Hematopoietic multipotent progenitor cell (in vitro differentiated cells): ENCODE measurements at regions not wholly inside any gene's neighbourhood (a gene's known extent, or its start where the extent isn't known, plus 50 kb on each side); places are given as distances from the start of the nearest gene placed in this dataset.
"Not testable (repeated sequence)": the region's sequence is repeated elsewhere in the genome, so short reads cannot be mapped to it uniquely, and the experiment has no call there.

Experiments used
- DNase-seq, 3 donors: peaks; one replicate each; pipeline ENCODE4 v3.0.0-alpha.2; 2011 to 2015; ENCODE audit warnings: low read depth in 2 of 3, low spot score in 2 of 3

DNA sequence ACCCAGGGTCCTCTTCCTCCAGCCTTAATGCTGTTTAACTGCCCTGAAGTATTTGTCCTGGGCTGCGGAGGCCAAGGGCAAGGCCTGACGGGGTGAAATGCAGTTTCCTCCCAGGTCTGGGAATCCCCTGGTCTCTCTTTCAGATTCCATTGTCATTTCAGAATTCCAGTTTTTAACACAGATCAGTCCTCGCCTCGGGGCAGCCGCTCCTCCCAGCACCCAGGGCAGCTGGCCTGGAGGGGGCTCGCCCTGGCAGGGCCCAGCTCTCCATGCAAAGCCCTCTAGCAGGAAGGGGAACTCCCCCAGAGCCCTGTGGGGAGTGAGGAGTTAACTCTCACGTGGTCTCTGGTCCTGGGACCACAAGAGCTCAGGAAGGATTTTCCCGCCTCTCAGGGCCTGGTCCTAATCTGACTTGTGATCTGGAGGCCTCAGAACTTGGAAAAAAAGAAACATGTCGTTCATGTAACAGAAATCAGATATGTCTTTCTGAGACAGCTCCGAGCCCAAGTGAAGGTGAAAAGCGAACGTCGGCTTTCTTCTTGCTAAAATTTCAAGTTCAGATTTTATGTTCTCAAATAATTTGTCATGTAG, 265.6 kb upstream of the SFSWAP start:
- no peak for DNase-seq

GRCh38 chr12:131445795-131446194, 265.1 kb upstream of the SFSWAP start:
- DNase-seq = no peak

- not testable (repeated sequence) for DNase-seq
Measured at GRCh38 chr12:131447636-131448035, 263.3 kb upstream of the SFSWAP start.

DNA sequence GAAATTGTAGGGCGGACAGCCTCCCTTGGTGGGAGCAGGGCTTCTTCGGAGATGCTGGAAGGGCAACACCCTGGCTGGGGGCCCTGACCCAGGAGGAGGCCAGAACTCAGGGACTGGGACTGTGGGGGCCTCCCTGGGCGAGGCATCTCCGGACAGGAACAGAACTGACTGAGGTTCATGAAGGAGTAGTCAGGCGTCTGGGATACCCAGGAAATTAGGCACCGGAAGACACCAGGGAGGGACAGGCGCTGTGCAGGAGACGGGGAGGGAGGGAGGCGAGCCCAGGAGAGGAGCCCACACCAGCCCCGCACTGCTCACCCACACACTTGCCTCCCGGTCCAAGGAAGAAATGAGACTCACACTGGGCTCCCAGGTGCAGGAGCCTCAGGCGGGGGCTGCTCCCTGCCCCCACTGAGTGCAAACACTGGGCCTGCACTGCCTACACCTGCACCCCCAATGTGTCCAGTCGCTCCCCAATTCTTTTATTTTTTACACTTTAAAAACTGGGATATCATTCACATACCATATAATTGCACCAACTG, 262.6 kb upstream of the SFSWAP start:
- DNase-seq = no peak

GRCh38 chr12:131449027-131449426, 261.9 kb upstream of the SFSWAP start:
- no peak for DNase-seq

DNA sequence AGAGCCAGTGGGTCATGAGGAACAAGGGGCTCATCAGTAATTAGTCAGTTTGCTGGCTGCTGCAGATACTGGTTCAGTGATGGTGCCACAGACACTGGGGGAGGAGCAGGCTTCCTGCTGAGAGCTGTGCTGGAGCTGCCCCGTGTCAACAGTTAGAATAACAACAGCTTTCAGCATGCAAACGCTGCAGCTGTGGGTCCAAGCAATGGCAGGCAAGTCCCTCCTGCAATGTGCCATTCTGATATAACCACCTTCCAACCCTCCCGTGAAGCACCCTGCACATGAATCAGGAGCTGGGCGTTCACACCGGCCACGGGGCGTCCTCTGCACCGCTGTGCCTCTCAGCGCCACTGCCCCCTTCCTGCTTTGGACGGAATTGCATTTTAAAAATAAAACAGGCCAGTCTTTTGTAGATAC, 258.4 kb upstream of the SFSWAP start:
- peak in 2 of 3 donors; percentile 40 to 53 for DNase-seq

- DNase-seq = peak in 2 of 3 donors; percentile 66 to 71
Measured at GRCh38 chr12:131454418-131455217, 256.3 kb upstream of the SFSWAP start.

GRCh38 chr12:131455218-131455506, 255.7 kb upstream of the SFSWAP start:
- no peak for DNase-seq

GRCh38 chr12:131455581-131456110, 255.2 kb upstream of the SFSWAP start:
- no peak for DNase-seq

DNA sequence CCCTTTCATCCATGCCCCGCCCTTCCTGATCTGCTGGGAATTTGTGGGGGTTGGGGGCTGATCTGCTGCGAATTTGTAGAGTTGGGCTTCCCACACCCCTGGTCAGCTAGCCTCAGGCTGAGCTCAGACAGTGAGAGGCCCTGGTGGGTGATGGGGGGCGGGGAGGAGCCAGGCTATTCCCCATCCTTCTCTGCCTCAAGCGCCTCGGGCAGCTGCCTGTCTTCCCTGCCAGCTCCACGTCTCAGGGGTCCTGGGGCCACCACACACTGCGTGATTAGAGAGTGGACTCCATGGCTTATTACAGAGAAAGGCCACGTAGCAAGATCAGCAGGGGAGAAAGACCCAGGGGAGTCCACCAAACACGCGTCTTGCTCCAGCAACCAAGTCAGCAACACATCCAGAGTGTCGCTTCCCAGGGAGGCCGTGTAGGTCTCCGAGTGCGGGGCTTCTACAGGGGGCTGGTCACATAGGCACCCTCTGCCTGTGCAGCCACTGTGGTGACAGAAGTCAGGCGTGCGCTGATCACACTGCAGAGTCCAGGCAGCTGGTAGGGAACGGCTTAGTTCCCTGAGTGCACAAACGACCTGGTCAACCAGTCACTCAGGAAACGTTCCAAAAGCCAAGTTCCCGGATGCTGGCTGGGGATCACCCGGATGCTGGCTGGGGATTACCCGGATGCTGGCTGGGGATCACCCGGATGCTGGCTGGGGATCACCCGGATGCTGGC, 254.4 kb upstream of the SFSWAP start:
- DNase-seq = no peak

GRCh38 chr12:131457028-131457310, 253.9 kb upstream of the SFSWAP start:
- no peak for DNase-seq

GRCh38 chr12:131457331-131458047, 253.4 kb upstream of the SFSWAP start:
- DNase-seq = no peak

DNA sequence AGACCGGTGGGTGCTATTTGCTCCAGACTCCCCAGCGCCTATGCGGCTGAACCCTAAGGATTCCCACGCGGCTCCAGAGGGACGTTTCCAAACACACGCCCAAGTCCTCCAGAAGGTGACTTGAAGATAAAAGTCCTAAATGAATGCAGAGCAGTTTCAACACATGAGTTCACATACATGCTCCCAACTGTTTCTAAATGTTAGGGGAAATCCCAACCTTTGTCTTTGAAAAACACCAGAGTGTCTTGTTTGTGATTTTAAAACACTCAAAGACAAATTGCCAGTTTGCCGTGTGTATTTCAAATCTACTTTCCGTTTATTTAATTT, 252.9 kb upstream of the SFSWAP start:
- DNase-seq = no peak

GRCh38 chr12:131458931-131459772, 251.7 kb upstream of the SFSWAP start:
- DNase-seq = no peak

DNA sequence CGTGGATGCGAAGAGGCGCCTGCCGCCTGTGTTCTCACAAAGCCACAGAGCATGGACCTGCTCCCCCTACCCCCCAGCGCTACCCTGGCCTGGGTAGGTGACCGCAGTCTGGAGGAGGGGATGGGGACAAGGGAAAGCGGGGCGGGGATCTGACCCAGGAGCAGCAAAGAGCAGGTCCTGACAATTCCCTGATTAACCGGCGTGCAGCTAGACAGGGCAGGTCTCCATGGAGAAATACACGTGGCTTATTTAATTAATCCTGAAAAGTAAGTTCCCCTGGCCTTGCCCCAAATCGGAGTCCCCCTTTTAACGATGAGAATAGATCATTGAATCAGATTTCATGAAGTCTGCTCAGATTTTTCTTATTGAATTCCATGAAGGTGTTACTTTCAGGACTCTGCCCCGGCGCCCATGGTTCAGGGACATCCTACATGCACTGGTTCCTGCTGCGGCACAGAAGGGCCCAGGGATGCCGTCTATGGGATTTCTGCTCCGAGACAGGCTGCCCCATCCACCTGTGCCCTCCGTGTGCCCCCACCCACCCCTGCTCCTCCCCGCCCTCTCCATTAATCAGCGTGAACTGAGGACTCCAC, 251.0 kb upstream of the SFSWAP start:
- DNase-seq = no peak

DNA sequence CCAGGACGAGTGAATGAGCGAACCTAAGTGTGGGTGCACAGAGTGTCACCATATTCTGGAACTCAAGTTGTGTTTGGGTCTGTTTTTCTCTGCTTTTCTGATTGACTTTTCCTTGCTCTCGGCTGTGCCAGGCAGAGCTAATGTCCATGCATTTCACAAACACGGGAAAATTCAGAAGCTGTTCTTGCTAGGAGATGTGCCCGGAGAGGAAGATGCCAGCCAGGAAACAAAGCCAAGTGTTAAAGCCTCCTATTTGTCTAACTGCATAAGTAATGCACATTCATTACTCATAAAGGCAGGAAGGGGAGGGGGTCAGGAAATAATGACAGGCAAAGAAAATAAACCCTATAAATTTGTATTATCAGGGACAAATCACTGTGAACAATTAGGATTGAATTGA, 250.4 kb upstream of the SFSWAP start:
- DNase-seq = no peak

DNA sequence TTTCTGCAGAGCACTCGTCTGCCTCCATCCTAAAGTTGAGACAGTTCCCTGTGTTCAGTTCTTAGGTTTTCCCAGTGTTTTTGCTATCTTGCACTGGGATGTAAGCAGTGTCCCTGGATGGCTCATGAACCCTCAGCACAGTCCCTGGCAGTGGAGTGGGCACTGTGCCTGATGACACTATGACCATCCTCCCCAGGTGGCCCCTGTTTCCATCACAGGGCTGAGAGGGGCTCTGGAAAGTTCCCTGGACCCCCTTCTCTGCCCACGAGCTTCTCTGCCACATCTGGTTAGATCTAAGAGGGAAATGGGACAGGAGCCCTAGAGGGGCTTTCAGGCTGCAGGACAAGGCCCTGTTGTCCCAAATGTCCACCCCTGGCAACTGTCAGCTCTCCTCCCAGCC, 249.8 kb upstream of the SFSWAP start:
- DNase-seq = no peak

DNA sequence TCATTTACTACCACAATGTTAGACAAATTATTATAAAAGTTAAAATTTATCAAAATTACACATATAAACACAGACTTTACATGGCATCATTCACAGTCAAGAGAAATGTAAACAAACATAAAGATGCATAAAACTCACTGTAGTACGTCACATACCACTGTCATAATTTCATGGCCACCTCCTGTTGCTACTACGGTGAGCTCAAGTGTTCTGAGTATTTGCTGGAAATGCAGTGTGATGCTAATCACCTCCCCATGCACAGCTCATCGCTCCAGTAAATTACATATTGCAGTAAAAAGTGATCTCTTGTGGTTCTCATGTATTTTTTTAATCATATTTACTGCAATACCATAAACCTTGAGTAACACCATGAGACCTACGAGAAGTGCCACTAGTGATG, 247.7 kb upstream of the SFSWAP start:
- no peak for DNase-seq

DNA sequence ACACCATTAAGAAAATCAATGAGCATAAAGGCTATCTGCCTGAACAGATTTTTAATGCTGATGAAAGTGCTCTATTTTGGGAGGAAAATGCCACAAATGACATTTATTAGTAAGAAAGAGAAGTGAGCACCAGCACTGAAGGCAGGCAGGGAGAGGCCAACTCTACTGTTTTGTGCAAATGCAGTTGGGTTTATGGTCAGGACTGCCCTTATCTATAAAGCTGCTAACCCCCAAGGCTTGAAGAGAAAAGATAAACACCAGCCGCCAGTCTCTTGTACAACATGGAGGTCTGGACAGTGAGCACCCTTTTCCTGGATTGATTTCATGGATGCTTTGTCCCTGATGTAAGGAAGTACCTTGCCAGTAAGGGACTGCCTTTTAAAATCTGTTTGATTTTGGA, 246.8 kb upstream of the SFSWAP start:
- no peak for DNase-seq

- no peak for DNase-seq
Measured at GRCh38 chr12:131466306-131466705, 244.6 kb upstream of the SFSWAP start.
